H1 (cell line): ENCODE measurements at regions not wholly inside any gene's neighbourhood (a gene's known extent, or its start where the extent isn't known, plus 50 kb on each side); places are given as distances from the start of the nearest gene placed in this dataset.

Experiments
- BACH1 ChIP-seq: IDR thresholded peaks from 2 replicates; pipeline ENCODE4 v1.6.1; 2012; ENCODE audit warnings: low read length, improper control_type of control experiment
- EP300 ChIP-seq, 2 experiments: IDR thresholded peaks; 1 replicate in 1 of 2; 2 replicates in 1 of 2; pipeline ENCODE4 v1.6.1; 2011 to 2012; ENCODE audit warnings: low read depth in 2 of 2, low read length in 2 of 2, mild to moderate bottlenecking in 2 of 2, borderline replicate concordance in 1 of 2, inconsistent platforms in 1 of 2, moderate library complexity in 1 of 2
- TF ChIP-seq, protein P1 (sequence below), 3 experiments: IDR thresholded peaks; 1 replicate in 2 of 3; 2 replicates in 1 of 3; pipeline versions ENCODE4 v1.5.1 to v1.6.1; 2011; ENCODE audit warnings: low read length in 3 of 3, mild to moderate bottlenecking in 3 of 3, inconsistent platforms in 2 of 3, low read depth in 1 of 3, moderate library complexity in 1 of 3; ENCODE audit not compliant: insufficient read depth in 1 of 3; ENCODE audit errors: control extremely low read depth in 1 of 3

DNA sequence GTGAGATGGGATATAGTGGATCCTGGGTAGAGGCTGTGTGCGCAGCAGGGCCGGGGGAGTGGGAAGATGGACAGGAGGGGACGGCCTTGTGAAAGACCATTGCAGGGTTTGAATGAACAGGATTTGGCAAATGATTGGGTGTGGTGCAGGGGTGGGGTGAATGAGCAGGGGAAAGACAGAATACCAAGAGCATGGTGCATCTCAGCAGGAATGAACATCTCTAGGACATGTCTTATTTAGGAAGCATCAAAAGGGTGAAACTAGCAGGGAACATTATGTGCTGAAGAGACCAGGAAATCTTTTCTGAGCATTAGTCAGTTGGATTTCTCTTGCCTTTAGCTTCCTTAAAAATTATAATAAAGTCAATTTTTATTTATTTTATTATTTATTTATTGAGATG lies 60.6 kb upstream of the SLC2A1 start:
- TF ChIP-seq EP300 (IDR thresholded peaks at IDR 0.05; ENCODE audit: borderline replicate concordance in 1 of 2, low read depth in 2 of 2, low read length in 2 of 2) (no peak), BACH1 (no peak)
- TF ChIP-seq, protein P1, sequence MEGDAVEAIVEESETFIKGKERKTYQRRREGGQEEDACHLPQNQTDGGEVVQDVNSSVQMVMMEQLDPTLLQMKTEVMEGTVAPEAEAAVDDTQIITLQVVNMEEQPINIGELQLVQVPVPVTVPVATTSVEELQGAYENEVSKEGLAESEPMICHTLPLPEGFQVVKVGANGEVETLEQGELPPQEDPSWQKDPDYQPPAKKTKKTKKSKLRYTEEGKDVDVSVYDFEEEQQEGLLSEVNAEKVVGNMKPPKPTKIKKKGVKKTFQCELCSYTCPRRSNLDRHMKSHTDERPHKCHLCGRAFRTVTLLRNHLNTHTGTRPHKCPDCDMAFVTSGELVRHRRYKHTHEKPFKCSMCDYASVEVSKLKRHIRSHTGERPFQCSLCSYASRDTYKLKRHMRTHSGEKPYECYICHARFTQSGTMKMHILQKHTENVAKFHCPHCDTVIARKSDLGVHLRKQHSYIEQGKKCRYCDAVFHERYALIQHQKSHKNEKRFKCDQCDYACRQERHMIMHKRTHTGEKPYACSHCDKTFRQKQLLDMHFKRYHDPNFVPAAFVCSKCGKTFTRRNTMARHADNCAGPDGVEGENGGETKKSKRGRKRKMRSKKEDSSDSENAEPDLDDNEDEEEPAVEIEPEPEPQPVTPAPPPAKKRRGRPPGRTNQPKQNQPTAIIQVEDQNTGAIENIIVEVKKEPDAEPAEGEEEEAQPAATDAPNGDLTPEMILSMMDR (IDR thresholded peaks at IDR 0.05; ENCODE audit: control extremely low read depth in 1 of 3, insufficient read depth in 1 of 3, low read depth in 1 of 3, low read length in 3 of 3) = no peak
